Endothelial cell of umbilical vein (primary cell): ENCODE measurements at regions not wholly inside any gene's neighbourhood (a gene's known extent, or its start where the extent isn't known, plus 50 kb on each side); places are given as distances from the start of the nearest gene placed in this dataset.

ENCODE experiments used
- BruUV-seq: library from RNA; stranded (reverse); fragments of 400-500 nt; replicated peaks from 2 replicates; lab custom pipeline; 2021; lab: Mats Ljungman, UMichigan
- CTCF ChIA-PET: fragments of 300-600, 350-600 bp; sonication (Branson Sonifier 250); formaldehyde crosslinking; loops from one replicate; lab custom pipeline; 2021; ENCODE audit warnings: antibody characterized with exemption, inconsistent platforms; lab: Charles Lee
- POLR2A ChIA-PET: fragments of 300-600, 350-600 bp; sonication (Branson Sonifier 250); formaldehyde crosslinking; loops from one replicate; lab custom pipeline; 2021; ENCODE audit warnings: antibody characterized with exemption, inconsistent platforms; lab: Charles Lee
- DNase-seq: peaks from one replicate; pipeline ENCODE4 v3.0.0-alpha.2; 2011; ENCODE audit warnings: low read depth, low spot score
- FAIRE-seq: peaks from 2 replicates; lab custom pipeline; 2011; peaks lifted over from hg19 to GRCh38; lab: Jason Lieb, UNC
- H2AFZ ChIP-seq: 2 replicates; pipeline ENCODE4 v1.6.0; 2012; ENCODE audit warnings: low read depth, low read length, control low read depth, inconsistent platforms
- H3K27ac ChIP-seq: 2 replicates; pipeline ENCODE4 v1.5.1; 2011; ENCODE audit warnings: low read depth, mild to moderate bottlenecking, control low read depth, low read length, moderate library complexity; ENCODE audit not compliant: insufficient read depth
- H3K27me3 ChIP-seq, 2 experiments: 2 replicates each; pipeline versions ENCODE4 v1.6.0 to v1.6.1; 2011; ENCODE audit warnings: low read length in 2 of 2, mixed read lengths in 1 of 2; ENCODE audit not compliant: control insufficient read depth in 2 of 2, insufficient read depth in 2 of 2
- H3K36me3 ChIP-seq, 2 experiments: 2 replicates in 1 of 2; 3 replicates in 1 of 2; pipeline ENCODE4 v1.5.1; 2011; ENCODE audit warnings: low read length in 2 of 2, mild to moderate bottlenecking in 1 of 2, moderate library complexity in 1 of 2; ENCODE audit not compliant: control insufficient read depth in 2 of 2, insufficient read depth in 2 of 2; ENCODE audit errors: extremely low read depth in 1 of 2
- H3K4me1 ChIP-seq: 3 replicates; pipeline ENCODE4 v1.5.1; 2011; ENCODE audit warnings: mild to moderate bottlenecking, low read length; ENCODE audit not compliant: control insufficient read depth, insufficient read depth; ENCODE audit errors: extremely low read depth
- H3K4me2 ChIP-seq: 2 replicates; pipeline ENCODE4 v1.6.1; 2011; ENCODE audit warnings: low read length, control low read depth, mixed read lengths; ENCODE audit not compliant: insufficient read depth
- H3K4me3 ChIP-seq, 3 experiments: fragments of 200-600 bp in 1 of 3; sonication (generic), shearing (Covaris generic) in 1 of 3; replicated peaks in 1 of 3; 2 replicates each; pipeline ENCODE4 v1.5.1; 2011 to 2016; ENCODE audit warnings: control low read depth in 3 of 3, low read length in 3 of 3, mild to moderate bottlenecking in 2 of 3, inconsistent platforms in 1 of 3, low read depth in 1 of 3, moderate library complexity in 1 of 3; ENCODE audit not compliant: insufficient read depth in 1 of 3
- H3K79me2 ChIP-seq: 2 replicates; pipeline ENCODE4 v1.6.0; 2012; ENCODE audit warnings: low read length, inconsistent platforms; ENCODE audit not compliant: control insufficient read depth, insufficient read depth
- H3K9ac ChIP-seq: replicated peaks from 2 replicates; pipeline ENCODE3; 2011; ENCODE audit warnings: low read length, control low read depth; ENCODE audit not compliant: insufficient read depth; ENCODE audit errors: extremely low read depth
- H3K9me1 ChIP-seq: replicated peaks from 3 replicates; pipeline ENCODE4 v1.6.0; 2011; ENCODE audit warnings: mild to moderate bottlenecking, low read length; ENCODE audit not compliant: control insufficient read depth, insufficient read depth; ENCODE audit errors: extremely low read depth
- H3K9me3 ChIP-seq: replicated peaks from 2 replicates; pipeline ENCODE4 v1.5.1; 2012; ENCODE audit warnings: low read length, inconsistent platforms; ENCODE audit not compliant: control insufficient read depth, insufficient read depth
- H4K20me1 ChIP-seq: replicated peaks from 2 replicates; pipeline ENCODE3; 2011; ENCODE audit warnings: mild to moderate bottlenecking, low read length; ENCODE audit not compliant: control insufficient read depth, insufficient read depth; ENCODE audit errors: extremely low read depth
- CTCF ChIP-seq, 2 donors: IDR thresholded peaks; 1 replicate in 1 of 2; 2 replicates in 1 of 2; pipeline ENCODE4 v1.5.1; 2011; ENCODE audit warnings: low read length in 2 of 2, mild to moderate bottlenecking in 2 of 2, moderate library complexity in 2 of 2, control low read depth in 1 of 2, inconsistent platforms in 1 of 2, low read depth in 1 of 2; ENCODE audit not compliant: insufficient read depth in 1 of 2; ENCODE audit errors: extremely low read depth in 1 of 2
- EZH2 ChIP-seq: IDR thresholded peaks from 2 replicates; pipeline ENCODE4 v1.6.1; 2012; ENCODE audit warnings: borderline replicate concordance, low read depth, mild to moderate bottlenecking, moderate library complexity, low read length, inconsistent platforms; ENCODE audit not compliant: severe bottlenecking
- FOS ChIP-seq: IDR thresholded peaks from 2 replicates; pipeline ENCODE4 v1.6.1; 2011; ENCODE audit warnings: mild to moderate bottlenecking, low read length, moderate library complexity, borderline replicate concordance; ENCODE audit not compliant: insufficient read depth
- GATA2 ChIP-seq: IDR thresholded peaks from 2 replicates; pipeline ENCODE4 v1.7.0; 2011; ENCODE audit warnings: low read depth, mild to moderate bottlenecking, moderate library complexity, mixed read lengths, low read length; ENCODE audit not compliant: insufficient read length, insufficient read depth
- JUN ChIP-seq: IDR thresholded peaks from 2 replicates; pipeline ENCODE4 v1.6.1; 2011; ENCODE audit warnings: borderline replicate concordance, low read depth; ENCODE audit not compliant: insufficient read length, insufficient read depth
- MAX ChIP-seq: IDR thresholded peaks from 2 replicates; pipeline ENCODE4 v1.6.1; 2011; ENCODE audit not compliant: insufficient read depth, insufficient read length
- MYC ChIP-seq: IDR thresholded peaks from one replicate; pipeline ENCODE4 v1.6.1; 2011; ENCODE audit warnings: mild to moderate bottlenecking, low read depth, low read length
- POLR2A ChIP-seq: IDR thresholded peaks from 2 replicates; pipeline ENCODE4 v1.6.1; 2012; ENCODE audit warnings: low read depth, mild to moderate bottlenecking, control low read depth, low read length
- POLR2AphosphoS5 ChIP-seq: IDR thresholded peaks from 2 replicates; pipeline ENCODE4 v1.6.1; 2012; ENCODE audit warnings: low read depth, mild to moderate bottlenecking, control low read depth, low read length, moderate library complexity; ENCODE audit not compliant: insufficient read depth
- dilution Hi-C: fragments of 300-500 bp; cut with MboI; formaldehyde crosslinking; loops from one replicate; pipeline ENCODE4 v1.15.0; 2019; ENCODE audit warnings: low sequenced_read_pairs; ENCODE audit not compliant: extremely low pct_ligation_motif_present
- intact Hi-C: fragments of 100-400 bp; cut with micrococcal nuclease; formaldehyde crosslinking; loops from one replicate; pipeline ENCODE4 v1.10.0; 2022

- Histone ChIP-seq H3K79me2 (no peaks in the 10 kb centered on the region), H3K9ac (no peak overlapping the region), H3K27me3 (no peaks in the 10 kb centered on the region), H3K4me1 (no peaks in the 10 kb centered on the region), H3K4me3 (no peak overlapping the region), H3K27ac (no peak overlapping the region), H2AFZ (no peak overlapping the region), H4K20me1 (no peaks in the 10 kb centered on the region), H3K9me3 (peaks cover 2% of the 10 kb centered on the region), H3K9me1 (no peaks in the 10 kb centered on the region), H3K36me3 (no peaks in the 10 kb centered on the region), H3K4me2 (no peak overlapping the region)
- POLR2A ChIA-PET = no interaction called here
- FAIRE-seq = no peak
- CTCF ChIA-PET = no interaction called here
- DNase-seq = no peak
- intact Hi-C loops (no loop called here), dilution Hi-C loops (no loop called here)
- TF ChIP-seq FOS (no peak), MYC (no peak), JUN (no peak), POLR2AphosphoS5 (no peak)
- no TSS peak for BruUV-seq
These were observed 162.5 kb upstream of the TSHZ3 start for GRCh38 chr19:31511696-31512095.

- POLR2A ChIA-PET = no interaction called here
- no peak for DNase-seq
- no TSS peak for BruUV-seq
These were observed 163.1 kb upstream of the TSHZ3 start for GRCh38 chr19:31512181-31512970.

More at GRCh38 chr19:31512181-31512970, 163.1 kb upstream of the TSHZ3 start:
- no peak for FAIRE-seq
- H3K4me3 ChIP-seq = no peak overlapping the region
- no peak overlapping the region for H2AFZ ChIP-seq
- H3K4me2 ChIP-seq = no peak overlapping the region
- no peaks in the 10 kb centered on the region for H4K20me1 ChIP-seq
- no peaks in the 10 kb centered on the region for H3K79me2 ChIP-seq
- H3K27me3 ChIP-seq = no peaks in the 10 kb centered on the region
- dilution Hi-C loops (no loop called here), intact Hi-C loops (no loop called here)
- no peaks in the 10 kb centered on the region for H3K36me3 ChIP-seq
- H3K9me3 ChIP-seq = peaks cover 2% of the 10 kb centered on the region
- CTCF ChIA-PET = no interaction called here
- TF ChIP-seq POLR2AphosphoS5 (no peak), FOS (no peak), MYC (no peak), GATA2 (no peak), EZH2 (no peak), JUN (no peak), POLR2A (no peak), CTCF (IDR thresholded peaks at IDR 0.05; ENCODE audit: extremely low read depth in 1 of 2, insufficient read depth in 1 of 2, low read depth in 1 of 2, low read length in 2 of 2) (no peak), MAX (no peak)
- no peaks in the 10 kb centered on the region for H3K9me1 ChIP-seq
- H3K27ac ChIP-seq = no peak overlapping the region
- no peaks in the 10 kb centered on the region for H3K4me1 ChIP-seq
- H3K9ac ChIP-seq = no peak overlapping the region
